OCI-LY1 (cell line): ENCODE measurements at regions not wholly inside any gene's neighbourhood (a gene's known extent, or its start where the extent isn't known, plus 50 kb on each side); places are given as distances from the start of the nearest gene placed in this dataset.

Experiments used
- H2AFZ ChIP-seq: fragments of 200-600 bp; sonication (generic), shearing (Covaris generic); 2 replicates; pipeline ENCODE4 v1.6.0; 2014; ENCODE audit warnings: antibody characterized with exemption, mild to moderate bottlenecking, low read length
- H3F3A ChIP-seq: fragments of 200-600 bp; sonication (generic), shearing (Covaris generic); 2 replicates; pipeline ENCODE4 v1.6.0; 2014; ENCODE audit warnings: mild to moderate bottlenecking, antibody characterized with exemption, low read length, moderate library complexity; ENCODE audit not compliant: insufficient read depth
- H3K27ac ChIP-seq: fragments of 200-600 bp; sonication (generic); 2 replicates; pipeline ENCODE4 v1.5.1; 2014; ENCODE audit warnings: low read length, mixed run types, mild to moderate bottlenecking, low read depth; ENCODE audit not compliant: poor library complexity, severe bottlenecking
- H3K27me3 ChIP-seq: fragments of 200-600 bp; sonication (generic); 2 replicates; pipeline ENCODE4 v1.6.0; 2014; ENCODE audit warnings: antibody characterized with exemption, mild to moderate bottlenecking, low read length, moderate library complexity; ENCODE audit not compliant: insufficient read depth
- H3K36me3 ChIP-seq: fragments of 200-600 bp; sonication (generic); 2 replicates; pipeline ENCODE4 v1.6.1; 2014; ENCODE audit warnings: mild to moderate bottlenecking, antibody characterized with exemption, low read length, moderate library complexity, mixed read lengths; ENCODE audit not compliant: insufficient read depth
- H3K4me1 ChIP-seq: fragments of 200-600 bp; sonication (generic); 2 replicates; pipeline ENCODE4 v1.5.1; 2014; ENCODE audit warnings: mild to moderate bottlenecking, low read length, moderate library complexity; ENCODE audit not compliant: insufficient read depth, severe bottlenecking
- H3K4me2 ChIP-seq: fragments of 200-600 bp; sonication (generic), shearing (Covaris generic); 2 replicates; pipeline ENCODE4 v1.6.1; 2014; ENCODE audit warnings: low read length
- H3K4me3 ChIP-seq: fragments of 200-600 bp; sonication (generic); 2 replicates; pipeline ENCODE4 v1.5.1; 2014; ENCODE audit warnings: low read length, low read depth, mild to moderate bottlenecking, mixed read lengths; ENCODE audit not compliant: poor library complexity, severe bottlenecking
- H3K79me2 ChIP-seq: fragments of 200-600 bp; shearing (Covaris generic); 2 replicates; pipeline ENCODE4 v1.6.1; 2016; ENCODE audit warnings: mixed run types, low read length, mixed read lengths; ENCODE audit not compliant: insufficient read depth
- H3K9ac ChIP-seq: fragments of 200-600 bp; sonication (generic), shearing (Covaris generic); 2 replicates; pipeline ENCODE4 v1.6.1; 2014; ENCODE audit warnings: mild to moderate bottlenecking, low read length, mixed read lengths
- H3K9me2 ChIP-seq: fragments of 200-600 bp; sonication (generic), shearing (Covaris generic); 2 replicates; pipeline ENCODE4 v1.6.1; 2014; ENCODE audit warnings: low read depth, mild to moderate bottlenecking, low read length, mixed read lengths
- H3K9me3 ChIP-seq: fragments of 200-600 bp; shearing (Covaris generic); 2 replicates; pipeline ENCODE4 v1.6.1; 2014; ENCODE audit warnings: low read length, mixed read lengths
- H4K20me1 ChIP-seq: fragments of 200-600 bp; sonication (generic), shearing (Covaris generic); 2 replicates; pipeline ENCODE4 v1.6.0; 2016; ENCODE audit warnings: mild to moderate bottlenecking, low read length; ENCODE audit not compliant: insufficient read depth
- CTCF ChIP-seq: fragments of 200-600 bp; sonication (generic), shearing (Covaris generic); IDR thresholded peaks from 2 replicates; pipeline ENCODE4 v1.5.1; 2017; ENCODE audit warnings: mild to moderate bottlenecking, antibody characterized with exemption, low read length, moderate library complexity, mixed read lengths
- EZH2 ChIP-seq: fragments of 200-600 bp; sonication (generic), shearing (Covaris generic); IDR thresholded peaks from 2 replicates; pipeline ENCODE4 v1.8.0; 2017; ENCODE audit warnings: borderline replicate concordance, mixed run types, mild to moderate bottlenecking, antibody characterized with exemption, low read length, moderate library complexity, mixed read lengths

GRCh38 chr12:89949457-89950195 is 241.0 kb upstream of the ATP2B1 start:
- Histone ChIP-seq H3K9me2 (no peaks in the 10 kb centered on the region), H3K79me2 (no peaks in the 10 kb centered on the region), H3K9me3 (no peaks in the 10 kb centered on the region), H3K4me1 (peaks cover 49% of the 10 kb centered on the region), H3K27ac (peak overlapping the region; percentile 79), H3K9ac (peak overlapping the region; percentile 31; the same call in 1 of the 2 replicates), H4K20me1 (no peaks in the 10 kb centered on the region), H3F3A (no peaks in the 10 kb centered on the region), H2AFZ (0 out of 2 replicates have a peak overlapping the region, but pooled peaks have one; percentile 17), H3K4me2 (peak overlapping the region; percentile 55), H3K4me3 (peak overlapping the region; percentile 18), H3K27me3 (no peaks in the 10 kb centered on the region), H3K36me3 (no peaks in the 10 kb centered on the region)
- TF ChIP-seq EZH2 (no peak), CTCF (peak; percentile 62)

- Histone ChIP-seq H3K36me3 (no peaks in the 10 kb centered on the region), H3K9ac (peak overlapping the region; percentile 0; the same call in 1 of the 2 replicates), H3K9me3 (no peaks in the 10 kb centered on the region), H4K20me1 (no peaks in the 10 kb centered on the region), H3K27ac (peak overlapping the region; percentile 79), H3K27me3 (no peaks in the 10 kb centered on the region), H3K4me2 (peak overlapping the region; percentile 55; the same call in 1 of the 2 replicates), H3K9me2 (no peaks in the 10 kb centered on the region), H2AFZ (no peak overlapping the region), H3K79me2 (no peaks in the 10 kb centered on the region), H3K4me3 (peak overlapping the region; percentile 2), H3K4me1 (peaks cover 49% of the 10 kb centered on the region), H3F3A (no peaks in the 10 kb centered on the region)
- TF ChIP-seq CTCF (no peak), EZH2 (no peak)
Observed at GRCh38 chr12:89948271-89949175, 239.9 kb upstream of the ATP2B1 start.

- no peaks in the 10 kb centered on the region for H3K9me3 ChIP-seq
- H3K9ac ChIP-seq, result no peak overlapping the region
- H3K27ac ChIP-seq, result peak overlapping the region; percentile 79
- no peaks in the 10 kb centered on the region for H3K27me3 ChIP-seq
- no peak overlapping the region for H3K4me2 ChIP-seq
- no peaks in the 10 kb centered on the region for H3K79me2 ChIP-seq
- no peak overlapping the region for H3K4me3 ChIP-seq
- no peaks in the 10 kb centered on the region for H3K9me2 ChIP-seq
- H4K20me1 ChIP-seq, result no peaks in the 10 kb centered on the region
- no peaks in the 10 kb centered on the region for H3K36me3 ChIP-seq
- H3K4me1 ChIP-seq, result peaks cover 55% of the 10 kb centered on the region
- H3F3A ChIP-seq, result no peaks in the 10 kb centered on the region
- H2AFZ ChIP-seq, result no peak overlapping the region
- TF ChIP-seq CTCF (no peak), EZH2 (no peak)
Observed at GRCh38 chr12:89947437-89948270, 239.0 kb upstream of the ATP2B1 start.
